HEK293 (cell line): ENCODE measurements at regions not wholly inside any gene's neighbourhood (a gene's known extent, or its start where the extent isn't known, plus 50 kb on each side); places are given as distances from the start of the nearest gene placed in this dataset.
"Not testable (repeated sequence)": the region's sequence is repeated elsewhere in the genome, so short reads cannot be mapped to it uniquely, and the experiment has no call there.

Experiments used
- CTCF ChIA-PET: fragments of 350-600 bp; formaldehyde crosslinking; extraction: SDS; loops from one replicate; lab custom pipeline; 2021; ENCODE audit warnings: antibody characterized with exemption; lab: Yijun Ruan, JAX
- POLR2A ChIA-PET: fragments of 300-600 bp; formaldehyde crosslinking; extraction: SDS; loops from one replicate; lab custom pipeline; 2020; ENCODE audit warnings: antibody characterized with exemption, inconsistent platforms; lab: Yijun Ruan, JAX
- H3K27ac ChIP-seq: fragments of 200-500 bp; sonication (Bioruptor generic); 2 replicates; pipeline ENCODE4 v1.5.1; 2014; ENCODE audit warnings: low read depth, low read length, control low read depth, inconsistent platforms; ENCODE audit errors: extremely low read depth
- H3K36me3 ChIP-seq, 2 experiments: fragments of 200-500 bp in 1 of 2; sonication (Bioruptor generic) in 1 of 2; 1 replicate in 1 of 2; 2 replicates in 1 of 2; pipeline ENCODE4 v1.5.1; 2014 to 2017; ENCODE audit warnings: inconsistent platforms in 2 of 2, low read length in 2 of 2; ENCODE audit not compliant: control insufficient read depth in 2 of 2, insufficient read depth in 1 of 2
- H3K4me1 ChIP-seq: fragments of 200-500 bp; sonication (Bioruptor generic); 2 replicates; pipeline ENCODE4 v1.5.1; 2014; ENCODE audit warnings: mild to moderate bottlenecking, low read length, inconsistent platforms; ENCODE audit not compliant: control insufficient read depth, insufficient read depth
- H3K4me3 ChIP-seq: 2 replicates; pipeline ENCODE4 v1.5.1; 2011; ENCODE audit warnings: low read depth, mild to moderate bottlenecking, control low read depth, low read length, moderate library complexity
- H3K9me3 ChIP-seq: fragments of 200-500 bp; sonication (Bioruptor generic); 2 replicates; pipeline ENCODE4 v1.5.1; 2014; ENCODE audit warnings: low read depth, low read length, inconsistent platforms; ENCODE audit not compliant: control insufficient read depth, insufficient read depth
- BCL11B ChIP-seq: fragments of 450-650 bp; formaldehyde crosslinking; IDR thresholded peaks from 2 replicates; pipeline ENCODE4 v1.5.1; 2016; ENCODE audit warnings: low read depth, missing biosample characterization, missing genetic modification characterization
- IKZF3 ChIP-seq: fragments of 450-650 bp; IDR thresholded peaks from 2 replicates; pipeline ENCODE4 v1.5.0; 2018; ENCODE audit warnings: missing biosample characterization, mild to moderate bottlenecking, missing genetic modification characterization, moderate library complexity
- SCRT2 ChIP-seq: fragments of 450-650 bp; formaldehyde crosslinking; IDR thresholded peaks from 2 replicates; pipeline ENCODE4 v1.5.1; 2016; ENCODE audit warnings: missing biosample characterization, missing genetic modification characterization
- SP7 ChIP-seq: fragments of 450-650 bp; formaldehyde crosslinking; IDR thresholded peaks from 2 replicates; pipeline ENCODE4 v1.5.1; 2016; ENCODE audit warnings: missing biosample characterization, missing genetic modification characterization
- ZBTB1 ChIP-seq: fragments of 450-650 bp; formaldehyde crosslinking; IDR thresholded peaks from 2 replicates; pipeline ENCODE4 v1.5.1; 2016; ENCODE audit warnings: missing biosample characterization, missing genetic modification characterization
- ZNF280C ChIP-seq: fragments of 450-650 bp; formaldehyde crosslinking; IDR thresholded peaks from 2 replicates; pipeline ENCODE4 v1.5.1; 2016; ENCODE audit warnings: missing biosample characterization, missing genetic modification characterization
- ZNF398 ChIP-seq: fragments of 450-650 bp; formaldehyde crosslinking; IDR thresholded peaks from 2 replicates; pipeline ENCODE4 v1.5.1; 2017; ENCODE audit warnings: missing biosample characterization, missing genetic modification characterization
- ZNF423 ChIP-seq: fragments of 450-650 bp; formaldehyde crosslinking; IDR thresholded peaks from 2 replicates; pipeline ENCODE4 v1.5.1; 2016; ENCODE audit warnings: missing biosample characterization, missing genetic modification characterization
- ZNF433 ChIP-seq: fragments of 450-650 bp; formaldehyde crosslinking; IDR thresholded peaks from 2 replicates; pipeline ENCODE4 v1.5.1; 2016; ENCODE audit warnings: missing biosample characterization, missing genetic modification characterization, low read depth
- ZNF521 ChIP-seq: fragments of 450-650 bp; formaldehyde crosslinking; IDR thresholded peaks from 2 replicates; pipeline ENCODE4 v1.5.1; 2017; ENCODE audit warnings: missing biosample characterization, mild to moderate bottlenecking, missing genetic modification characterization
- ZNF701 ChIP-seq: fragments of 450-650 bp; formaldehyde crosslinking; IDR thresholded peaks from 2 replicates; pipeline ENCODE4 v1.5.1; 2016; ENCODE audit warnings: missing biosample characterization, missing genetic modification characterization
- ZNF777 ChIP-seq: fragments of 450-650 bp; formaldehyde crosslinking; IDR thresholded peaks from 2 replicates; pipeline ENCODE4 v1.5.1; 2017; ENCODE audit warnings: missing biosample characterization, missing genetic modification characterization, borderline replicate concordance
- TF ChIP-seq, protein P1 (sequence below): fragments of 450-650 bp; formaldehyde crosslinking; IDR thresholded peaks from 2 replicates; pipeline ENCODE4 v1.5.1; 2017; ENCODE audit warnings: missing biosample characterization, missing genetic modification characterization
- TF ChIP-seq, protein P2 (sequence below): fragments of 450-650 bp; formaldehyde crosslinking; IDR thresholded peaks from 2 replicates; pipeline ENCODE4 v1.5.1; 2016; ENCODE audit warnings: missing biosample characterization, missing genetic modification characterization
- TF ChIP-seq, protein P3 (sequence below): fragments of 450-650 bp; formaldehyde crosslinking; IDR thresholded peaks from 2 replicates; pipeline ENCODE4 v1.5.1; 2016; ENCODE audit warnings: missing biosample characterization, missing genetic modification characterization
- TF ChIP-seq, protein P4 (sequence below): fragments of 450-650 bp; formaldehyde crosslinking; IDR thresholded peaks from 2 replicates; pipeline ENCODE4 v1.5.1; 2016; ENCODE audit warnings: missing biosample characterization, missing genetic modification characterization

DNA sequence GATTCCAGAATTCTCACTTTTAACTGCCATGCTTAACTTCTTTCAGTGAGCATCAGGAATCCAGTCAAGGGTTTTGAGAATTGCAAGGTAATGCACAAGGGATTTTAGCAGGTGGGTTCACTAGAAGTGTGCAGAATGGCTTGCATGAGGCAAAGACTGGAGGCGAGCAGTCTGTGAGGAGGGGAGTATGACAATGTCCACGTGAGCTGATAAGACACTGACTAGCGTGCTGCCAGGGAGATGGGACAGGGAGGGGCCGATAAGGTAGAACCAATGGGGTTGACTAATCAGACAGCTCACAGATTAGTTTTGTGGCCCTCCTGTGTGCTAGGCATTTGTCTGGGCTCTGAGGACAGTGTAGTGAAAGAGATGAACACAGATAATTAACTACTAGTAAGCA lies 102.0 kb upstream of the DAZL start (continued):
- TF ChIP-seq ZNF398 (tag by site-specific recombination) = no peak
- no peak for TF ChIP-seq ZNF433 (tag by site-specific recombination)
- TF ChIP-seq SCRT2 (tag by site-specific recombination) = no peak
- no peak for TF ChIP-seq BCL11B (tag by site-specific recombination)
- no peak for TF ChIP-seq ZNF777
- TF ChIP-seq ZNF701 (tag by site-specific recombination) = no peak
- TF ChIP-seq, protein P1, sequence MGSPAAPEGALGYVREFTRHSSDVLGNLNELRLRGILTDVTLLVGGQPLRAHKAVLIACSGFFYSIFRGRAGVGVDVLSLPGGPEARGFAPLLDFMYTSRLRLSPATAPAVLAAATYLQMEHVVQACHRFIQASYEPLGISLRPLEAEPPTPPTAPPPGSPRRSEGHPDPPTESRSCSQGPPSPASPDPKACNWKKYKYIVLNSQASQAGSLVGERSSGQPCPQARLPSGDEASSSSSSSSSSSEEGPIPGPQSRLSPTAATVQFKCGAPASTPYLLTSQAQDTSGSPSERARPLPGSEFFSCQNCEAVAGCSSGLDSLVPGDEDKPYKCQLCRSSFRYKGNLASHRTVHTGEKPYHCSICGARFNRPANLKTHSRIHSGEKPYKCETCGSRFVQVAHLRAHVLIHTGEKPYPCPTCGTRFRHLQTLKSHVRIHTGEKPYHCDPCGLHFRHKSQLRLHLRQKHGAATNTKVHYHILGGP (tag by site-specific recombination) = no peak
- TF ChIP-seq, protein P2, sequence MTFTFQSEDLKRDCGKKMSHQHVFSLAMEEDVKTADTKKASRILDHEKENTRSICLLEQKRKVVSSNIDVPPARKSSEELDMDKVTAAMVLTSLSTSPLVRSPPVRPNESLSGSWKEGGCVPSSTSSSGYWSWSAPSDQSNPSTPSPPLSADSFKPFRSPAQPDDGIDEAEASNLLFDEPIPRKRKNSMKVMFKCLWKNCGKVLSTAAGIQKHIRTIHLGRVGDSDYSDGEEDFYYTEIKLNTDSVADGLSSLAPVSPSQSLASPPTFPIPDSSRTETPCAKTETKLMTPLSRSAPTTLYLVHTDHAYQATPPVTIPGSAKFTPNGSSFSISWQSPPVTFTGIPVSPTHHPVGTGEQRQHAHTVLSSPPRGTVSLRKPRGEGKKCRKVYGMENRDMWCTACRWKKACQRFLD (tag by site-specific recombination) = no peak
- TF ChIP-seq, protein P3, sequence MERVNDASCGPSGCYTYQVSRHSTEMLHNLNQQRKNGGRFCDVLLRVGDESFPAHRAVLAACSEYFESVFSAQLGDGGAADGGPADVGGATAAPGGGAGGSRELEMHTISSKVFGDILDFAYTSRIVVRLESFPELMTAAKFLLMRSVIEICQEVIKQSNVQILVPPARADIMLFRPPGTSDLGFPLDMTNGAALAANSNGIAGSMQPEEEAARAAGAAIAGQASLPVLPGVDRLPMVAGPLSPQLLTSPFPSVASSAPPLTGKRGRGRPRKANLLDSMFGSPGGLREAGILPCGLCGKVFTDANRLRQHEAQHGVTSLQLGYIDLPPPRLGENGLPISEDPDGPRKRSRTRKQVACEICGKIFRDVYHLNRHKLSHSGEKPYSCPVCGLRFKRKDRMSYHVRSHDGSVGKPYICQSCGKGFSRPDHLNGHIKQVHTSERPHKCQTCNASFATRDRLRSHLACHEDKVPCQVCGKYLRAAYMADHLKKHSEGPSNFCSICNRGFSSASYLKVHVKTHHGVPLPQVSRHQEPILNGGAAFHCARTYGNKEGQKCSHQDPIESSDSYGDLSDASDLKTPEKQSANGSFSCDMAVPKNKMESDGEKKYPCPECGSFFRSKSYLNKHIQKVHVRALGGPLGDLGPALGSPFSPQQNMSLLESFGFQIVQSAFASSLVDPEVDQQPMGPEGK = no peak

- Histone ChIP-seq H3K36me3 (no peaks in the 10 kb centered on the region), H3K9me3 (no peaks in the 10 kb centered on the region), H3K4me3 (no peak overlapping the region), H3K27ac (no peak overlapping the region), H3K4me1 (no peaks in the 10 kb centered on the region)
- ChIA-PET POLR2A (no interaction called here), CTCF (no interaction called here)
- TF ChIP-seq ZNF280C (tag by site-specific recombination) = no peak
- TF ChIP-seq SP7 = no peak
- TF ChIP-seq IKZF3 = no peak
- TF ChIP-seq ZNF423 (tag by site-specific recombination) = no peak
- no peak for TF ChIP-seq ZBTB1 (tag by site-specific recombination)
- no peak for TF ChIP-seq ZNF521 (tag by site-specific recombination)
- TF ChIP-seq, protein P4, sequence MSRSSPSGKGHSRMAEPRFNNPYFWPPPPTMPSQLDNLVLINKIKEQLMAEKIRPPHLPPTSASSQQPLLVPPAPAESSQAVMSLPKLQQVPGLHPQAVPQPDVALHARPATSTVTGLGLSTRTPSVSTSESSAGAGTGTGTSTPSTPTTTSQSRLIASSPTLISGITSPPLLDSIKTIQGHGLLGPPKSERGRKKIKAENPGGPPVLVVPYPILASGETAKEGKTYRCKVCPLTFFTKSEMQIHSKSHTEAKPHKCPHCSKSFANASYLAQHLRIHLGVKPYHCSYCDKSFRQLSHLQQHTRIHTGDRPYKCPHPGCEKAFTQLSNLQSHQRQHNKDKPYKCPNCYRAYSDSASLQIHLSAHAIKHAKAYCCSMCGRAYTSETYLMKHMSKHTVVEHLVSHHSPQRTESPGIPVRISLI (tag by site-specific recombination) = no peak
Observed at GRCh38 chr3:16708285-16708684, 103.1 kb upstream of the DAZL start.

GRCh38 chr3:16711691-16712090 lies 106.5 kb upstream of the DAZL start:
- H3K27ac ChIP-seq, H3K36me3 ChIP-seq, H3K4me1 ChIP-seq, POLR2A ChIA-PET, H3K9me3 ChIP-seq, CTCF ChIA-PET, H3K4me3 ChIP-seq: not testable (repeated sequence)
